K562 (cell line): ENCODE measurements at regions not wholly inside any gene's neighbourhood (a gene's known extent, or its start where the extent isn't known, plus 50 kb on each side); places are given as distances from the start of the nearest gene placed in this dataset.
A peak's percentile ranks its signal among the peaks of the same experiment; 100 is the strongest.

ENCODE experiments used
- CREB5 ChIP-seq: fragments of 250-450 bp; sonication (Bioruptor Pico); IDR thresholded peaks from 2 replicates; pipeline ENCODE4 v1.5.0; 2020; ENCODE audit warnings: mild to moderate bottlenecking
- HOXB6 ChIP-seq: fragments of 250-450 bp; sonication (Bioruptor Pico); IDR thresholded peaks from 2 replicates; pipeline ENCODE4 v1.5.1; 2022; ENCODE audit warnings: mild to moderate bottlenecking, borderline replicate concordance
- KLF13 ChIP-seq: fragments of 450-650 bp; IDR thresholded peaks from 2 replicates; pipeline ENCODE4 v1.6.1; 2016; ENCODE audit warnings: missing genetic modification characterization, low read depth, mild to moderate bottlenecking, missing compliant biosample characterization, moderate library complexity, borderline replicate concordance
- KLF16 ChIP-seq: IDR thresholded peaks from 2 replicates; pipeline ENCODE4 v1.6.1; 2016; ENCODE audit warnings: antibody characterized with exemption
- NR1H2 ChIP-seq: sonication (generic); formaldehyde crosslinking; IDR thresholded peaks from 2 replicates; pipeline ENCODE4 v1.4.0; 2020; ENCODE audit warnings: mild to moderate bottlenecking, missing genetic modification reagents
- NUFIP1 ChIP-seq: fragments of 450-650 bp; IDR thresholded peaks from 2 replicates; pipeline ENCODE4 v1.6.1; 2018; ENCODE audit not compliant: partially characterized antibody
- POLR2G ChIP-seq: fragments of 200-400 bp; formaldehyde crosslinking; IDR thresholded peaks from 2 replicates; pipeline ENCODE4 v1.6.1; 2017; ENCODE audit warnings: low read depth, mild to moderate bottlenecking, antibody characterized with exemption, low read length, moderate library complexity
- PYGO2 ChIP-seq: fragments of 450-650 bp; IDR thresholded peaks from 2 replicates; pipeline ENCODE4 v1.6.1; 2016; ENCODE audit warnings: mild to moderate bottlenecking, missing genetic modification characterization, moderate library complexity, missing compliant biosample characterization
- SAFB ChIP-seq: fragments of 200-400 bp; formaldehyde crosslinking; IDR thresholded peaks from 2 replicates; pipeline ENCODE4 v1.6.1; 2017; ENCODE audit warnings: low read depth, low read length, borderline replicate concordance
- THRAP3 ChIP-seq: fragments of 450-650 bp; IDR thresholded peaks from 2 replicates; pipeline ENCODE4 v1.6.1; 2016; ENCODE audit warnings: mild to moderate bottlenecking, inconsistent platforms, borderline replicate concordance
- ZHX1 ChIP-seq: fragments of 150-350 bp; conservative IDR thresholded peaks from 2 replicates; pipeline ENCODE4 v1.6.1; 2014; ENCODE audit warnings: low read length
- ZNF124 ChIP-seq: sonication (generic); formaldehyde crosslinking; IDR thresholded peaks from 2 replicates; pipeline ENCODE4 v1.8.1; 2022; ENCODE audit warnings: missing genetic modification reagents
- ZNF24 ChIP-seq: fragments of 450-650 bp; IDR thresholded peaks from 2 replicates; pipeline ENCODE4 v1.6.1; 2016
- ZNF324 ChIP-seq: fragments of 250-450 bp; sonication (Bioruptor Pico); IDR thresholded peaks from 2 replicates; pipeline ENCODE4 v1.4.0; 2020; ENCODE audit warnings: mild to moderate bottlenecking
- ZNF57 ChIP-seq: fragments of 450-650 bp; formaldehyde crosslinking; IDR thresholded peaks from 2 replicates; pipeline ENCODE4 v1.4.0; 2020; ENCODE audit warnings: mild to moderate bottlenecking, moderate library complexity
- TF ChIP-seq, protein P1 (sequence below), 2 experiments: fragments of 450-650 bp; IDR thresholded peaks; 2 replicates each; pipeline ENCODE4 v1.6.1; 2018; ENCODE audit warnings: mild to moderate bottlenecking in 2 of 2, low read depth in 1 of 2; ENCODE audit not compliant: partially characterized antibody in 2 of 2
- TF ChIP-seq, protein P2 (sequence below): fragments of 250-450 bp; sonication (Bioruptor Pico); IDR thresholded peaks from 2 replicates; pipeline ENCODE4 v1.5.0; 2022; ENCODE audit warnings: mild to moderate bottlenecking

DNA sequence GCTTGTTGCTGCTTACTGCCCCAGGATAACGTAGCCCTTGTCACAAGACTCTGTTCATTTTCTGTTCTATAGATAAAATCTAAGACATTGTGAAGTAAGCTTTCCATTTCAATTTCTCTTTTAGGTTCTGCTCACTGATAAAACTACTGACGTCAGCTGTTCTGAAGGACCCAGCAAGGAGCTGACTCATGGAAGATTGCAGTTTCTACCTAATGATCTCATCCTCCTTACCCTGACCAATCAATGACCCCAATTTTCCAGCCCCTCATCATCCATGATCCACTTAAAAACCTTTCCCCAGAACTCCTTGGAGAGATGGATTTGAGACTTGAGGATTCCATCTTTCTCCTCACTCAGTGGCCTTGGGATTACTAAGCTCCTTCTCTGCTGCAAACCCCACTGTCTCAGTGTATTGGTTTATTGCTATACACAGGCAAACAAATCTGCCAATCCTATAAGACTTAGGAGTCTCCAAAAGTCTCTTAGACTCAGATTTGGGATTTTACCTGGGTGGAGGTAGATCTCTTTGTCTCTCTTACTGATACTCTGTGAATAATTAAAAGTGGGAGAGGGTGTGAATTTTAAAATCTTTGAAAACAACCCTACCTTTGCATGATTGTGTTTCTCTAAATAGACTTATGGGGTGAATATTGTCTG, 109.2 kb upstream of the TRIM24 start (continued):
- TF ChIP-seq, protein P1, sequence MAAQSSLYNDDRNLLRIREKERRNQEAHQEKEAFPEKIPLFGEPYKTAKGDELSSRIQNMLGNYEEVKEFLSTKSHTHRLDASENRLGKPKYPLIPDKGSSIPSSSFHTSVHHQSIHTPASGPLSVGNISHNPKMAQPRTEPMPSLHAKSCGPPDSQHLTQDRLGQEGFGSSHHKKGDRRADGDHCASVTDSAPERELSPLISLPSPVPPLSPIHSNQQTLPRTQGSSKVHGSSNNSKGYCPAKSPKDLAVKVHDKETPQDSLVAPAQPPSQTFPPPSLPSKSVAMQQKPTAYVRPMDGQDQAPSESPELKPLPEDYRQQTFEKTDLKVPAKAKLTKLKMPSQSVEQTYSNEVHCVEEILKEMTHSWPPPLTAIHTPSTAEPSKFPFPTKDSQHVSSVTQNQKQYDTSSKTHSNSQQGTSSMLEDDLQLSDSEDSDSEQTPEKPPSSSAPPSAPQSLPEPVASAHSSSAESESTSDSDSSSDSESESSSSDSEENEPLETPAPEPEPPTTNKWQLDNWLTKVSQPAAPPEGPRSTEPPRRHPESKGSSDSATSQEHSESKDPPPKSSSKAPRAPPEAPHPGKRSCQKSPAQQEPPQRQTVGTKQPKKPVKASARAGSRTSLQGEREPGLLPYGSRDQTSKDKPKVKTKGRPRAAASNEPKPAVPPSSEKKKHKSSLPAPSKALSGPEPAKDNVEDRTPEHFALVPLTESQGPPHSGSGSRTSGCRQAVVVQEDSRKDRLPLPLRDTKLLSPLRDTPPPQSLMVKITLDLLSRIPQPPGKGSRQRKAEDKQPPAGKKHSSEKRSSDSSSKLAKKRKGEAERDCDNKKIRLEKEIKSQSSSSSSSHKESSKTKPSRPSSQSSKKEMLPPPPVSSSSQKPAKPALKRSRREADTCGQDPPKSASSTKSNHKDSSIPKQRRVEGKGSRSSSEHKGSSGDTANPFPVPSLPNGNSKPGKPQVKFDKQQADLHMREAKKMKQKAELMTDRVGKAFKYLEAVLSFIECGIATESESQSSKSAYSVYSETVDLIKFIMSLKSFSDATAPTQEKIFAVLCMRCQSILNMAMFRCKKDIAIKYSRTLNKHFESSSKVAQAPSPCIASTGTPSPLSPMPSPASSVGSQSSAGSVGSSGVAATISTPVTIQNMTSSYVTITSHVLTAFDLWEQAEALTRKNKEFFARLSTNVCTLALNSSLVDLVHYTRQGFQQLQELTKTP (IDR thresholded peaks at IDR 0.05; ENCODE audit: low read depth in 1 of 2, partially characterized antibody in 2 of 2) = peak; percentile 60 to 74
- no peak for TF ChIP-seq THRAP3
- no peak for TF ChIP-seq KLF16
- TF ChIP-seq, protein P2, sequence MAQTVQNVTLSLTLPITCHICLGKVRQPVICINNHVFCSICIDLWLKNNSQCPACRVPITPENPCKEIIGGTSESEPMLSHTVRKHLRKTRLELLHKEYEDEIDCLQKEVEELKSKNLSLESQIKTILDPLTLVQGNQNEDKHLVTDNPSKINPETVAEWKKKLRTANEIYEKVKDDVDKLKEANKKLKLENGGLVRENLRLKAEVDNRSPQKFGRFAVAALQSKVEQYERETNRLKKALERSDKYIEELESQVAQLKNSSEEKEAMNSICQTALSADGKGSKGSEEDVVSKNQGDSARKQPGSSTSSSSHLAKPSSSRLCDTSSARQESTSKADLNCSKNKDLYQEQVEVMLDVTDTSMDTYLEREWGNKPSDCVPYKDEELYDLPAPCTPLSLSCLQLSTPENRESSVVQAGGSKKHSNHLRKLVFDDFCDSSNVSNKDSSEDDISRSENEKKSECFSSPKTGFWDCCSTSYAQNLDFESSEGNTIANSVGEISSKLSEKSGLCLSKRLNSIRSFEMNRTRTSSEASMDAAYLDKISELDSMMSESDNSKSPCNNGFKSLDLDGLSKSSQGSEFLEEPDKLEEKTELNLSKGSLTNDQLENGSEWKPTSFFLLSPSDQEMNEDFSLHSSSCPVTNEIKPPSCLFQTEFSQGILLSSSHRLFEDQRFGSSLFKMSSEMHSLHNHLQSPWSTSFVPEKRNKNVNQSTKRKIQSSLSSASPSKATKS (CRISPR knock-in tag) = no peak
- TF ChIP-seq ZNF24 = peak; percentile 50; the same call in 1 of the 2 replicates
- TF ChIP-seq KLF13 (tag) = peak; percentile 46; the same call in 1 of the 2 replicates
- TF ChIP-seq POLR2G = no peak
- TF ChIP-seq PYGO2 (tag) = peak; percentile 69; the same call in 1 of the 2 replicates
- no peak for TF ChIP-seq ZNF124
- no peak for TF ChIP-seq HOXB6 (CRISPR knock-in tag)
- TF ChIP-seq ZNF57 (CRISPR knock-in tag) = no peak
- peak; percentile 38; the same call in 1 of the 2 replicates for TF ChIP-seq ZNF324 (CRISPR knock-in tag)
- TF ChIP-seq SAFB = no peak
- no peak for TF ChIP-seq NUFIP1
- TF ChIP-seq ZHX1 = no peak
- no peak for TF ChIP-seq NR1H2 (CRISPR knock-in tag)
- TF ChIP-seq CREB5 (CRISPR knock-in tag) = peak; percentile 64; the same call in 1 of the 2 replicates
